OCI-LY3 (cell line): ENCODE measurements at regions not wholly inside any gene's neighbourhood (a gene's known extent, or its start where the extent isn't known, plus 50 kb on each side); places are given as distances from the start of the nearest gene placed in this dataset.

Experiments used
- H2AFZ ChIP-seq: fragments of 200-600, 300-600 bp; shearing (Covaris generic); 2 replicates; pipeline ENCODE4 v1.6.0; 2014; ENCODE audit warnings: antibody characterized with exemption, low read depth, low read length
- H3K27ac ChIP-seq: fragments of 200-600, 300-600 bp; sonication (generic); 2 replicates; pipeline ENCODE4 v1.5.1; 2014; ENCODE audit warnings: mild to moderate bottlenecking, low read length, moderate library complexity, mixed read lengths
- H3K27me3 ChIP-seq: fragments of 200-600, 300-600 bp; sonication (generic); 2 replicates; pipeline ENCODE4 v1.6.1; 2014; ENCODE audit warnings: low read depth, low read length, mixed read lengths
- H3K36me3 ChIP-seq: fragments of 200-600, 300-600 bp; sonication (generic); replicated peaks from 2 replicates; pipeline ENCODE3; 2014; ENCODE audit warnings: low read depth, low read length, mixed read lengths
- H3K4me1 ChIP-seq: fragments of 300-600, 200-600 bp; sonication (generic); 2 replicates; pipeline ENCODE4 v1.6.1; 2014; ENCODE audit warnings: low read length, mixed read lengths
- H3K4me2 ChIP-seq: fragments of 200-600, 300-600 bp; sonication (generic); 2 replicates; pipeline ENCODE4 v1.6.1; 2014; ENCODE audit warnings: low read length, mixed read lengths
- H3K4me3 ChIP-seq: fragments of 300-600, 200-600 bp; sonication (generic); 2 replicates; pipeline ENCODE4 v1.5.1; 2014; ENCODE audit warnings: antibody characterized with exemption, mild to moderate bottlenecking, low read length, moderate library complexity
- H3K79me2 ChIP-seq: fragments of 300-600, 200-600 bp; shearing (Covaris generic); 2 replicates; pipeline ENCODE4 v1.6.1; 2014; ENCODE audit warnings: mild to moderate bottlenecking, low read length, mixed read lengths
- H3K9ac ChIP-seq: fragments of 300-600, 200-600 bp; shearing (Covaris generic); 2 replicates; pipeline ENCODE4 v1.6.0; 2014; ENCODE audit warnings: mild to moderate bottlenecking, low read length, moderate library complexity
- H3K9me3 ChIP-seq: fragments of 200-600, 300-600 bp; shearing (Covaris generic); 2 replicates; pipeline ENCODE4 v1.6.1; 2014; ENCODE audit warnings: low read length, mixed read lengths; ENCODE audit not compliant: insufficient read depth
- H4K20me1 ChIP-seq: fragments of 200-600, 300-600 bp; sonication (generic); 2 replicates; pipeline ENCODE4 v1.6.1; 2016; ENCODE audit warnings: low read length, mixed read lengths; ENCODE audit not compliant: insufficient read depth
- CTCF ChIP-seq: fragments of 200-600, 300-600 bp; sonication (generic); IDR thresholded peaks from 2 replicates; pipeline ENCODE4 v1.5.1; 2014; ENCODE audit warnings: antibody characterized with exemption, low read length, low read depth
- EZH2phosphoT487 ChIP-seq: fragments of 200-600 bp; shearing (Covaris generic); IDR thresholded peaks from 2 replicates; pipeline ENCODE4 v1.6.1; 2018; ENCODE audit warnings: antibody characterized with exemption, mixed run types, low read depth

GRCh38 chr15:37691911-37692310, 242.5 kb upstream of the TMCO5A start:
- Histone ChIP-seq H3K27ac (no peak overlapping the region), H3K4me1 (no peaks in the 10 kb centered on the region), H3K27me3 (no peaks in the 10 kb centered on the region), H2AFZ (no peak overlapping the region), H3K9me3 (no peaks in the 10 kb centered on the region; the same call in 1 of the 2 replicates), H3K4me2 (no peak overlapping the region), H3K4me3 (no peak overlapping the region), H4K20me1 (no peaks in the 10 kb centered on the region), H3K36me3 (no peaks in the 10 kb centered on the region), H3K79me2 (no peaks in the 10 kb centered on the region), H3K9ac (no peak overlapping the region)
- TF ChIP-seq EZH2phosphoT487 (no peak), CTCF (no peak)

- no peaks in the 10 kb centered on the region for H3K79me2 ChIP-seq
Measured at GRCh38 chr15:37693926-37694325, 240.5 kb upstream of the TMCO5A start.

GRCh38 chr15:37695719-37696118, 238.7 kb upstream of the TMCO5A start:
- no peaks in the 10 kb centered on the region for H3K79me2 ChIP-seq
- no peak overlapping the region for H2AFZ ChIP-seq
- H3K36me3 ChIP-seq, result no peaks in the 10 kb centered on the region
- no peaks in the 10 kb centered on the region for H4K20me1 ChIP-seq
- H3K4me1 ChIP-seq, result no peaks in the 10 kb centered on the region
- H3K4me2 ChIP-seq, result no peak overlapping the region
- no peaks in the 10 kb centered on the region for H3K27me3 ChIP-seq
- no peak overlapping the region for H3K9ac ChIP-seq
- no peak overlapping the region for H3K4me3 ChIP-seq
- no peaks in the 10 kb centered on the region for H3K9me3 ChIP-seq
- no peak overlapping the region for H3K27ac ChIP-seq
- no peak for TF ChIP-seq EZH2phosphoT487
- TF ChIP-seq CTCF, result no peak

More at GRCh38 chr15:37693926-37694325, 240.5 kb upstream of the TMCO5A start:
- H3K27me3 ChIP-seq, result no peaks in the 10 kb centered on the region
- TF ChIP-seq EZH2phosphoT487 (no peak), CTCF (no peak)
- no peak overlapping the region for H3K4me2 ChIP-seq
- H3K27ac ChIP-seq, result no peak overlapping the region
- no peak overlapping the region for H2AFZ ChIP-seq
- no peak overlapping the region for H3K4me3 ChIP-seq
- no peaks in the 10 kb centered on the region; the same call in 1 of the 2 replicates for H3K9me3 ChIP-seq
- no peaks in the 10 kb centered on the region for H3K36me3 ChIP-seq
- no peaks in the 10 kb centered on the region for H3K4me1 ChIP-seq
- H3K9ac ChIP-seq, result no peak overlapping the region
- no peaks in the 10 kb centered on the region for H4K20me1 ChIP-seq

- Histone ChIP-seq H3K4me1 (peaks cover 5% of the 10 kb centered on the region; the same call in 1 of the 2 replicates), H3K4me3 (no peak overlapping the region), H3K9me3 (no peaks in the 10 kb centered on the region), H3K27me3 (no peaks in the 10 kb centered on the region), H3K4me2 (no peak overlapping the region), H3K27ac (no peak overlapping the region), H3K79me2 (no peaks in the 10 kb centered on the region), H3K9ac (no peak overlapping the region), H2AFZ (no peak overlapping the region), H4K20me1 (no peaks in the 10 kb centered on the region), H3K36me3 (no peaks in the 10 kb centered on the region)
- no peak for TF ChIP-seq EZH2phosphoT487
- no peak for TF ChIP-seq CTCF
Measured at GRCh38 chr15:37698679-37699078, 235.8 kb upstream of the TMCO5A start.
